ENCODE measurements at regions not wholly inside any gene's neighbourhood (a gene's known extent, or its start where the extent isn't known, plus 50 kb on each side); places are given as distances from the start of the nearest gene placed in this dataset.

GRCh38 chr4:155039162-155039561 is 169.3 kb upstream of the NPY2R start:
- TF ChIP-seq POLR2AphosphoS5 (IDR thresholded peaks at IDR 0.05; ENCODE audit: borderline replicate concordance, low read depth, low read length) (no peak), EZH2 (IDR thresholded peaks at IDR 0.05) (no peak), FOXP2 (optimal IDR thresholded peaks at IDR 0.05; ENCODE audit: control extremely low read depth, extremely low read length, insufficient read depth) (no peak)
